Nephron (organoid): ENCODE measurements at regions not wholly inside any gene's neighbourhood (a gene's known extent, or its start where the extent isn't known, plus 50 kb on each side); places are given as distances from the start of the nearest gene placed in this dataset.

Experiments used
- H3K27ac Mint-ChIP-seq, 3 experiments: 2 replicates each; pipeline ENCODE4 v1.8.0; 2020; ENCODE audit warnings: mixed read lengths in 3 of 3, mild to moderate bottlenecking in 2 of 3, moderate library complexity in 1 of 3
- H3K27me3 Mint-ChIP-seq: 2 replicates; pipeline ENCODE4 v1.8.0; 2021; ENCODE audit warnings: low read depth, mild to moderate bottlenecking, moderate library complexity, mixed read lengths
- H3K36me3 Mint-ChIP-seq: 2 replicates; pipeline ENCODE4 v1.8.0; 2020; ENCODE audit warnings: low read depth, mixed read lengths
- H3K4me1 Mint-ChIP-seq: 2 replicates; pipeline ENCODE4 v1.8.0; 2020; ENCODE audit warnings: mixed read lengths
- H3K4me3 Mint-ChIP-seq, 3 experiments: 2 replicates each; pipeline ENCODE4 v1.8.0; 2020; ENCODE audit warnings: mild to moderate bottlenecking in 3 of 3, mixed read lengths in 3 of 3, moderate library complexity in 2 of 3
- H3K9me3 Mint-ChIP-seq: 2 replicates; pipeline ENCODE4 v1.8.0; 2020; ENCODE audit warnings: mixed read lengths
- TF ChIP-seq, protein P1 (sequence below), 3 experiments: fragments of 200-600 bp; sonication (generic); IDR thresholded peaks; one replicate each; pipeline ENCODE4 v1.5.0; 2021; ENCODE audit warnings: antibody characterized with exemption in 3 of 3; ENCODE audit not compliant: unreplicated experiment in 3 of 3

DNA sequence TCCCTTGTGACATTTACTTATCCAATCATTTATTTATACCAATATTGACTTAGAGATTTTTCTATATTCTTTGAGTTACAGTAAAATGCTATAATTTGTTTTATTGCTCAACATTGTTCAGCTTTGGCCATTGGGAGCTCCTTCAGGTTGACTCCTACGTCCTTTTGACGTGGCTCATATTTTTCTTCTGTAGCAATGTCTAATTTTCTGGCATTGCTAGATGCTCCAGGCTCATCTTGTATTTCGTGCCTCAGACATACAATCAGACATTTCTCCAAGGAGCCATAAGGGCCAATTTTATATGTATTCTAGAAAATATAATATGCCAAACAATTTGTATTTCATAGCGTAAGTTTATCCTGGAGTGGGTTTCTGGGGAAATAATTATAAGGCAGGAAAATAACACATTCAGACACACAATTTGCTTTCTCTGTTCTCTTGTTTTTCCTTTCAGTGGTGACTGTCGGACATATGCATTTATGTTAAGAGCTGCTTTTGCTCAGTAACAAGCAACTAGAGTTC lies 355.1 kb upstream of the MON1B start:
- Mint-ChIP-seq H3K4me1 (no peaks in the 10 kb centered on the region), H3K36me3 (no peaks in the 10 kb centered on the region), H3K27ac (peak overlapping the region in 1 of 3 experiments; percentile 65), H3K27me3 (peaks cover 8% of the 10 kb centered on the region), H3K4me3 (no peak overlapping the region), H3K9me3 (peaks cover 9% of the 10 kb centered on the region)
- TF ChIP-seq, protein P1, sequence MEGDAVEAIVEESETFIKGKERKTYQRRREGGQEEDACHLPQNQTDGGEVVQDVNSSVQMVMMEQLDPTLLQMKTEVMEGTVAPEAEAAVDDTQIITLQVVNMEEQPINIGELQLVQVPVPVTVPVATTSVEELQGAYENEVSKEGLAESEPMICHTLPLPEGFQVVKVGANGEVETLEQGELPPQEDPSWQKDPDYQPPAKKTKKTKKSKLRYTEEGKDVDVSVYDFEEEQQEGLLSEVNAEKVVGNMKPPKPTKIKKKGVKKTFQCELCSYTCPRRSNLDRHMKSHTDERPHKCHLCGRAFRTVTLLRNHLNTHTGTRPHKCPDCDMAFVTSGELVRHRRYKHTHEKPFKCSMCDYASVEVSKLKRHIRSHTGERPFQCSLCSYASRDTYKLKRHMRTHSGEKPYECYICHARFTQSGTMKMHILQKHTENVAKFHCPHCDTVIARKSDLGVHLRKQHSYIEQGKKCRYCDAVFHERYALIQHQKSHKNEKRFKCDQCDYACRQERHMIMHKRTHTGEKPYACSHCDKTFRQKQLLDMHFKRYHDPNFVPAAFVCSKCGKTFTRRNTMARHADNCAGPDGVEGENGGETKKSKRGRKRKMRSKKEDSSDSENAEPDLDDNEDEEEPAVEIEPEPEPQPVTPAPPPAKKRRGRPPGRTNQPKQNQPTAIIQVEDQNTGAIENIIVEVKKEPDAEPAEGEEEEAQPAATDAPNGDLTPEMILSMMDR (IDR thresholded peaks at IDR 0.05; ENCODE audit: unreplicated experiment in 3 of 3): no peak

DNA sequence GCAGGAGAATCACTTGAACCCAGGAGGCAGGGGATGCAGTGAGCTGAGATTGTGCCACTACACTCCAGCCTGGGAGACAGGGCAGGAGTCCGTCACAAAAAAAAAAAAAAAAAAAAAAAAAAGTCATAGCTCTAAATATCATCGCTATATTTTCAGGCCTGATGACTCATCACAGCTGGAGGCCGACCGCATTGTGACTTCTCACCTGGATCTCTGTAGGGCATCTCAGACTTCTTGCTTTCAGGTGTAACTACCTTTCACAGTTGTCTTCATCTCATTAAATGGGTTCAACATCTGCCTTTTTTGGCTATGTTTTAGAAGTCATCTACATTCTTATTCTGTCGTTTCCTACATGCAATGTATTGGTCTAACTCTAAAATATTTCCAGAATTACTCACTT lies 353.1 kb upstream of the MON1B start:
- Mint-ChIP-seq H3K4me3 (no peak overlapping the region), H3K27me3 (peaks cover 8% of the 10 kb centered on the region), H3K27ac (no peak overlapping the region), H3K36me3 (no peaks in the 10 kb centered on the region), H3K4me1 (no peaks in the 10 kb centered on the region), H3K9me3 (peaks cover 9% of the 10 kb centered on the region)
- TF ChIP-seq, protein P1 (IDR thresholded peaks at IDR 0.05; ENCODE audit: unreplicated experiment in 3 of 3): no peak

DNA sequence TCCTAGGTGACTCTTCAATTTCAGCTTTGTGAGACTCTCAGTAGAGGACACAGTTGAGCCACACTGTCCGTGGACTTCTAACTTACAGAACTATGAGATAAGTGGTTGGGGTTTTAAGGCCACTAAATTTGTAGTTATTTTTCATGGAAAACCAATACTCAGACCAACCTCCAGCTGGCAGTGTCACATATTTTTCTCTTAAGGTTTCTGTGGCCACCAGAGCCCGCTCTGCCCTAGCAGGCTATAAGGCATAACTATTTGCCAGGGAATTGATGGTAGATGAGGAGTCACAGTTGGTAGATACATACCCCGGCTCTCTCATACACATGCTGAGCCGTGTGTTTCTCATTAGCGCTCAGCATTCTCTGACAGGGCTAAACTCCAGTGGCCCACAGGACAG lies 336.8 kb upstream of the MON1B start:
- H3K36me3 Mint-ChIP-seq: no peaks in the 10 kb centered on the region
- peaks cover 6% of the 10 kb centered on the region for H3K9me3 Mint-ChIP-seq
- H3K27ac Mint-ChIP-seq: no peak overlapping the region
- H3K27me3 Mint-ChIP-seq: peaks cover 4% of the 10 kb centered on the region
- H3K4me3 Mint-ChIP-seq: no peak overlapping the region
- no peaks in the 10 kb centered on the region for H3K4me1 Mint-ChIP-seq
- TF ChIP-seq, protein P1 (IDR thresholded peaks at IDR 0.05; ENCODE audit: unreplicated experiment in 3 of 3): no peak

DNA sequence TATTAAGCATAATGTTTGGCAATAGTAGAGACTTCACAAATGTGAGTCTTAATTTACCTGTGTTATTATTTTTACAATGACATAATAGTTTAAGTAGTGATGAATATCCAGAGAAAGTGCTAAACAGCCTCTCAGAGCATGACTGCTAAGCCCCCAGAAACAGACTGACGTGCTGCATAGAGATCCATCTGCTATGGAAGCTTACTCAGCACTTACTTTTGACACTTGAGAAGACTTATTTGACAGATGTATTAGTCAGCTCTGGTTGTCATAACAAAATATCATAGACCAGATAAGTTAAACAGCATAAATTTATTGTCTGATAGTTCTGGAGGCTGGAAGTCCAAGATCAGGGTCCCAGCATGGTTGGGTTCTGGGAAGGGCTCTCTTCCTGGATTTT lies 334.9 kb upstream of the MON1B start:
- Mint-ChIP-seq H3K36me3 (no peaks in the 10 kb centered on the region), H3K9me3 (peaks cover 8% of the 10 kb centered on the region), H3K27me3 (peaks cover 4% of the 10 kb centered on the region), H3K4me1 (no peaks in the 10 kb centered on the region), H3K27ac (no peak overlapping the region), H3K4me3 (no peak overlapping the region)
- TF ChIP-seq, protein P1 (IDR thresholded peaks at IDR 0.05; ENCODE audit: unreplicated experiment in 3 of 3): no peak

GRCh38 chr16:76857402-76857801 lies 333.6 kb upstream of the MON1B start:
- H3K9me3 Mint-ChIP-seq: peaks cover 8% of the 10 kb centered on the region
- no peak overlapping the region for H3K4me3 Mint-ChIP-seq
- no peak overlapping the region for H3K27ac Mint-ChIP-seq
- H3K4me1 Mint-ChIP-seq: no peaks in the 10 kb centered on the region
- peaks cover 4% of the 10 kb centered on the region for H3K27me3 Mint-ChIP-seq
- no peaks in the 10 kb centered on the region for H3K36me3 Mint-ChIP-seq
- TF ChIP-seq, protein P1 (IDR thresholded peaks at IDR 0.05; ENCODE audit: unreplicated experiment in 3 of 3): no peak

GRCh38 chr16:76862901-76863300 lies 328.1 kb upstream of the MON1B start:
- Mint-ChIP-seq H3K27me3 (no peaks in the 10 kb centered on the region), H3K4me1 (no peaks in the 10 kb centered on the region), H3K27ac (no peak overlapping the region), H3K36me3 (no peaks in the 10 kb centered on the region), H3K4me3 (no peak overlapping the region), H3K9me3 (peaks cover 13% of the 10 kb centered on the region)
- TF ChIP-seq, protein P1 (IDR thresholded peaks at IDR 0.05; ENCODE audit: unreplicated experiment in 3 of 3): no peak
